Hepatocyte (in vitro differentiated cells): ENCODE measurements at regions not wholly inside any gene's neighbourhood (a gene's known extent, or its start where the extent isn't known, plus 50 kb on each side); places are given as distances from the start of the nearest gene placed in this dataset.

ENCODE experiments used
- CTCF ChIP-seq: fragments of 200-600 bp; sonication (generic); IDR thresholded peaks from 2 replicates; pipeline ENCODE4 v1.5.1; 2016; ENCODE audit warnings: antibody characterized with exemption, mild to moderate bottlenecking; ENCODE audit not compliant: poor library complexity
- EZH2 ChIP-seq: fragments of 200-600 bp; sonication (generic); IDR thresholded peaks from 2 replicates; pipeline ENCODE4 v1.6.1; 2016; ENCODE audit warnings: antibody characterized with exemption, mild to moderate bottlenecking, borderline replicate concordance
- EZH2phosphoT487 ChIP-seq: fragments of 200-600 bp; sonication (generic); IDR thresholded peaks from one replicate; pipeline ENCODE4 v1.6.1; 2018; ENCODE audit warnings: antibody characterized with exemption, mild to moderate bottlenecking, low read depth, moderate library complexity; ENCODE audit not compliant: unreplicated experiment, severe bottlenecking

- TF ChIP-seq EZH2, result no peak
- no peak for TF ChIP-seq CTCF
- no peak for TF ChIP-seq EZH2phosphoT487
These were observed 150.9 kb downstream of the BCOR start for GRCh38 chrX:39946822-39947221.
